IgD-negative memory B cell (primary cell): ENCODE measurements at regions not wholly inside any gene's neighbourhood (a gene's known extent, or its start where the extent isn't known, plus 50 kb on each side); places are given as distances from the start of the nearest gene placed in this dataset.

Source experiments
- H3K27ac Mint-ChIP-seq, 3 donors: one replicate each; pipeline ENCODE4 v1.8.0; 2020 to 2022; ENCODE audit warnings: mild to moderate bottlenecking in 3 of 3, mixed read lengths in 3 of 3, moderate library complexity in 1 of 3
- H3K27me3 Mint-ChIP-seq: one replicate; pipeline ENCODE4 v1.8.0; 2021; ENCODE audit warnings: mixed read lengths
- H3K36me3 Mint-ChIP-seq: one replicate; pipeline ENCODE4 v1.8.0; 2020; ENCODE audit warnings: mild to moderate bottlenecking, mixed read lengths
- H3K4me1 Mint-ChIP-seq, 3 donors: one replicate each; pipeline ENCODE4 v1.8.0; 2020 to 2022; ENCODE audit warnings: mixed read lengths in 3 of 3, mild to moderate bottlenecking in 1 of 3
- H3K4me3 Mint-ChIP-seq, 4 donors: one replicate each; pipeline ENCODE4 v1.8.0; 2020 to 2022; ENCODE audit warnings: mild to moderate bottlenecking in 4 of 4, mixed read lengths in 4 of 4, moderate library complexity in 3 of 4
- H3K9me3 Mint-ChIP-seq, 3 donors: one replicate each; pipeline ENCODE4 v1.8.0; 2020 to 2021; ENCODE audit warnings: mixed read lengths in 3 of 3, mild to moderate bottlenecking in 1 of 3

DNA sequence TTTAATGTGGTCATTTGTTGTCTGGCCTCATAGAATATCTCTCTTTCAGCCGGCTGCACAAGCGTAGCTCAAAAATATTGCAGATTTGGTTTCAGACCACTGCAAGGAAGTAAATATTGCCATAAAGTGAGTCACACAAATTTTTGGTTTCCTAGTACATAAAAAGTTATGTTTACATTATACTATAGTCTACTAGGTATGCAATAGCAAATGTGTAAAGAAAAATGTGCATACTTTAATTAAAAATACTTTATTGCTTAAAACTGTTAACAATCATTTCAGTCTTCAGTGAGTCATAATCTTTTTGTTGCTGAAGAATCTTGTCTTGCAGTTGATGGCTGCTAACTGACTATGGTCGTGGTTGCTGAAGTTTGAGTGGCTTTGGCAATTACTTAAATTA, 425.1 kb upstream of the ROBO1 start:
- Mint-ChIP-seq H3K27me3 (no peaks in the 10 kb centered on the region), H3K27ac (no peak overlapping the region), H3K4me3 (no peak overlapping the region), H3K36me3 (no peaks in the 10 kb centered on the region), H3K9me3 (peaks cover 1 to 24% (median 5%) of the 10 kb centered on the region in 3 donors), H3K4me1 (no peaks in the 10 kb centered on the region)

DNA sequence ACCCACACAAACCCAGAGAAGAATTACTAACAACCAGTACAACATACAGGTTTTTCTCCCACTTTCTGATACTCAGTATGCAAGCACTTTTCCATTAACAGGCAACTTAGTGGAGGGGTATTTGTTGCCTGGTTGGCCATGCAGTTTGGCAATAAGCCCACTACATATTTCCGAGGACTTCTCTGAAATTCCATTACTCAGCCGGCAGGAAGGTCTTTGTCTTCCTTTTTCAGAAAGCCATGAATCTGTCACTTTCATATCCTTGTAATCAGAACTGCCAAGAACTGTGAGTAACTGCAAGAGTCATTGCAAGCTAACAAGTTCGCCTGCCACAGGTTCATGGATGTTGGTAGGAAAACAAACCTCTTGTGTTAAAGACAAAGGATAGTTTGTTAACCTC, 422.3 kb upstream of the ROBO1 start:
- no peaks in the 10 kb centered on the region for H3K4me1 Mint-ChIP-seq
- H3K9me3 Mint-ChIP-seq, result peaks cover 0 to 23% (median 5%) of the 10 kb centered on the region in 3 donors
- H3K4me3 Mint-ChIP-seq, result no peak overlapping the region
- no peaks in the 10 kb centered on the region for H3K27me3 Mint-ChIP-seq
- H3K27ac Mint-ChIP-seq, result no peak overlapping the region
- H3K36me3 Mint-ChIP-seq, result no peaks in the 10 kb centered on the region

DNA sequence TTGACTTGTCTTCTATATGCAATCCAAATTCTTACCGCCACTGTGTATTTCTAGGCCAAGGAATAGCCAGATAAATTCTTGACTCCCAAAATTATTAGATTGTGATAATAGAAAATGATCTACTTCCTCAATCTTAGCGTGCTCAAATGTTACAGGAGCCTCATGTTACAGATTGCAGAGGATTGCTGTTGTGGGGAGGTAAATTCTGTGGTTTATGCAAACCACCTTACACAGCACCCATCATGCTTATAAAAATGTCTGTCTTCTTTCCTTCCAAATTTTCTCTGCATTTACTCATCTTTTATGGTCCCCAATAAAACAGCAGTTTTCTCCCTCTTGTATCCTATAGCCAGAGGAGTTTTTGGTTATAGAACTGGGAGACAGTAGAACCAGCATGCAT, 420.2 kb upstream of the ROBO1 start:
- Mint-ChIP-seq H3K27ac (no peak overlapping the region), H3K36me3 (no peaks in the 10 kb centered on the region), H3K4me1 (no peaks in the 10 kb centered on the region), H3K4me3 (no peak overlapping the region), H3K27me3 (no peaks in the 10 kb centered on the region), H3K9me3 (peaks cover 2 to 19% (median 5%) of the 10 kb centered on the region in 3 donors)

DNA sequence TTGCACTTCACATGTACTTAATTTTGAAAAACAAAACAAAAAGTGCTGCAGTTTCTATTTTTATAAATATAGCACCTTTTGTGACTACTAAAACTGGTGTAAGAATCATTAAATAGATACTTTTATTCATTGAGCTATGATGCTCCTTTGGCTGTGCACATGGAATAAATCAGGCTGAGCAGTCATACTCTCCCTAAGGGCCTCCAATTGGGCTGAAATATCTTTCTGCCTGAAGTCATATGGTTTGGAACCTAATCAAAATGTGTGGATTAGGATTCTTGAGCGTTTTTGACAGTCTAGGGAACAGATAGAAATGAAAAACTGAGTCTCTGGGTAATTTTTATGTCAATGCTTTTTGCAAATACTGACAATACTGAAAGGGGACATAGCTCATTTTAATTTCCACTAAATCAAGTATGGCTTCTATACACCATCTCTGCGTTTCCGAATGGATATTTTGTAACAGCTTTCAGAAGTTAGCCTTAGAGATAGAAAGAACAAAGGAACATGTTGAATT, 392.2 kb upstream of the ROBO1 start:
- no peak overlapping the region for H3K4me3 Mint-ChIP-seq

DNA sequence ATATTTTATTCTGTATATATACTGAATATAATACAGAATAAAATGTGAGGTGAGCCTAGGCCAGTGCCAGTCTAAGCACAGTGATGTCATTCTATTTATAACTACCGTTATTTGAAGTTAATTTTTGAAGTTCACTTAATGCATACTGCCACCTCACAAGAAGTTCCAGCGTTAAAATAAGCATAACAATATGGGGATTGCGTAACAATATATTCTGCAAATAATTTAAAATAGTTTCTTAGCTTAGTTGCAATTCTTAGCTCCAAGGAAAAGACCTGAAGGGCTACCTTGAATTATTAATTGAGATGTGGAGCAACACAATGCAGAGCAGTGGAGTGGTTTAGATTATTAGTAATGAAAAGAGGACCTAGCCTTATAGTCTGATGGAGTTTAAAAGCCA, 390.5 kb upstream of the ROBO1 start:
- H3K4me3 Mint-ChIP-seq, result no peak overlapping the region
- peaks cover 0 to 8% (median 0%) of the 10 kb centered on the region in 3 donors for H3K9me3 Mint-ChIP-seq
- H3K4me1 Mint-ChIP-seq, result no peaks in the 10 kb centered on the region
- H3K27me3 Mint-ChIP-seq, result no peaks in the 10 kb centered on the region
- no peaks in the 10 kb centered on the region for H3K36me3 Mint-ChIP-seq
- H3K27ac Mint-ChIP-seq, result no peak overlapping the region

More for the DNA sequence above, 392.2 kb upstream of the ROBO1 start:
- Mint-ChIP-seq H3K27me3 (no peaks in the 10 kb centered on the region), H3K27ac (no peak overlapping the region), H3K9me3 (peaks cover 0 to 11% (median 0%) of the 10 kb centered on the region in 3 donors), H3K4me1 (no peaks in the 10 kb centered on the region), H3K36me3 (no peaks in the 10 kb centered on the region)

DNA sequence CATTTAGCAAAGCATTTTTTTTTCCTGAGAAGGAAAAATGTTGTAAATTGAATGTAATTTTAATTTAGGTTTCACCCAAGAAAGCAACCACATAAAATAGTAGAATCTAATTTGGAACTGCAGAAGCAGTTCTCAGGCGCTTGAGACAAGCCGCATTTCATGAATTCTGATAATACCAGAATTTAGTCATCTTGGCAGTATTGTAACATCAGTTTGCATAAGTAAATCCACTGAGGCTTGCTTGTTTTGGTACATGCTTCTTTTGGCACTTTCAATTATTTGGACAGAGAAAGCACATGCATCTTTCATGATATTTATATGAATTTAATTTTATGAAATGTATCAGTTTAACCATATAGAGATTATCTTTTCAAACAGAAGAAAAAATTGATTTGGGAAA, 389.7 kb upstream of the ROBO1 start:
- Mint-ChIP-seq H3K9me3 (peaks cover 0 to 8% (median 0%) of the 10 kb centered on the region in 3 donors), H3K4me3 (no peak overlapping the region), H3K36me3 (no peaks in the 10 kb centered on the region), H3K4me1 (no peaks in the 10 kb centered on the region), H3K27ac (no peak overlapping the region), H3K27me3 (no peaks in the 10 kb centered on the region)

DNA sequence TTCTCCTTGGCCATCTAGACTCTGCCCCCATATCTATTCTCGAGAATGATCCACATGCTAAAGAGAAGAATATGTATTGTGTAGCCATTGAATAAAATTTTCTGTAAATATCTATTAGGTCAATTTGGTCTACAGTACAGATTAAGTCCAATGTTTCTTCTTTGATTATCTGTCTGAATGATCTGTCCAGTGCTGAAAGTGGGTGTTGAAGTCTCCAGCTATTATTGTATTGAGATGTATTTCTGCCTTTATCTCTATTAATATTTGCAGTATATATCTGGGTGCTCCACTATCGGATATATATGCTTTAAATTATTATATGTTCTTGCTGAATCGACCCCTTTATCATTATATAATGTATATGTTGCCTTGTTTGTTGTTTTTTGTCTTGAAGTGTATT, 384.9 kb upstream of the ROBO1 start:
- no peaks in the 10 kb centered on the region for H3K27me3 Mint-ChIP-seq
- H3K36me3 Mint-ChIP-seq, result peaks cover 2% of the 10 kb centered on the region
- H3K27ac Mint-ChIP-seq, result no peak overlapping the region
- H3K4me1 Mint-ChIP-seq, result no peaks in the 10 kb centered on the region
- peaks cover 0 to 16% (median 0%) of the 10 kb centered on the region in 3 donors for H3K9me3 Mint-ChIP-seq
- H3K4me3 Mint-ChIP-seq, result no peak overlapping the region

DNA sequence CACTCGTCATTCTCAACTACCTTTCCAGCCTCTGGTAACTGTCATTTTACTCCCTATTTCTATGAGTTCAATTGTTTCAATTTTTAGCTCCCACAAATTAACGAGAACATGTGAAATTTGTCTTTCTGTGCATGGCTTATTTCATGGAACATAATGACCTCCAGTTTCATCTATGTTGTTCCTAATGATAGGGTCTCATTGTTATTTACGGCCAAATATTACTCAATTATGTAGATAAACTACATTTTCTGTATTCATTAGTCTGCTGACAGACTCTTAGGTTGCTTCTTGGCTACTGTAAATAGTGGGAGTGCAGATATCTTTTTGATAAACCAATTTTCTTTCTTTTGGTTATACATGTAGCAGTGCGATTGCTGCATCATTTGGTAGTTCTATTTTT, 374.9 kb upstream of the ROBO1 start:
- peaks cover 1 to 6% (median 3%) of the 10 kb centered on the region in 3 donors for H3K9me3 Mint-ChIP-seq
- H3K36me3 Mint-ChIP-seq, result no peaks in the 10 kb centered on the region
- H3K4me1 Mint-ChIP-seq, result no peaks in the 10 kb centered on the region
- H3K4me3 Mint-ChIP-seq, result no peak overlapping the region
- no peaks in the 10 kb centered on the region for H3K27me3 Mint-ChIP-seq
- H3K27ac Mint-ChIP-seq, result peak overlapping the region in 1 of 3 donors; percentile 21

DNA sequence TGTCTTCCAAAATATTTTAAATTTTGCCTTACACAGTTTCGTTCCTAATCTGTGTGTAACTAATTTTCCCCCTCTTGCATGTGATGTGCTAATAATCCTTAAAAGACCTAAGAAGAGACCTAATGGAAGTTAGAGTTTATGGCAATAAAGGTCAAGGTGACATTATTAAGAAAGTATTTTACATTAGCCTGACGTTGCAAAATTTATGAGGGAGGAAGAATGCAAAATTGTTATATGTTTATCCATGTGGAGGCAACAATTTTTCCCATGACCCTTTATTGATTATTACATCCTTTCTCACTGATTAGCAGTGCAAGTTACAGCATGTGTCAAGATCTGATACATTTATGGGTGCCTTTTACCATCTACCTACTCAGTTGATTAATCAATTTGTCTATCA, 373.8 kb upstream of the ROBO1 start:
- H3K27ac Mint-ChIP-seq, result no peak overlapping the region
- peaks cover 1 to 10% (median 7%) of the 10 kb centered on the region in 3 donors for H3K9me3 Mint-ChIP-seq
- H3K36me3 Mint-ChIP-seq, result no peaks in the 10 kb centered on the region
- no peak overlapping the region for H3K4me3 Mint-ChIP-seq
- no peaks in the 10 kb centered on the region for H3K27me3 Mint-ChIP-seq
- no peaks in the 10 kb centered on the region for H3K4me1 Mint-ChIP-seq

DNA sequence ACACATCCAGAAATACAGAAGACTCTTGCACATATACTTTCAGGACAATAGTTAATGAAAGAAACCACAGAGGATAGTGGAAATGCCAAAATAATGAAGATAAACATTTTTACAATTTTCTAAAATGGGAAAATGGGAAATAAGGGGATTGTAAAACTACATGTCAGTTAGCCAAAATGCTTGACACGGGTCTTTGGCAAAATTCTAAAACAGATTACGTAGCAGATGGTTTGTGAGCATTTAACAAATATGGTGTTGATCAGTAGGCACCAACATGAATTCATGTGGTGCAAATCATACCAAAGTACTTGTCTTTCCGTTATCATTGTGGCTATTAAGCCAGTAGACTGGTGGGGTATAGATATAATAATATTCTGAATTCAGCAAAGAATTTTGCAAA, 348.5 kb upstream of the ROBO1 start:
- H3K4me1 Mint-ChIP-seq, result peaks cover 0 to 2% (median 0%) of the 10 kb centered on the region in 3 donors
- no peaks in the 10 kb centered on the region for H3K27me3 Mint-ChIP-seq

DNA sequence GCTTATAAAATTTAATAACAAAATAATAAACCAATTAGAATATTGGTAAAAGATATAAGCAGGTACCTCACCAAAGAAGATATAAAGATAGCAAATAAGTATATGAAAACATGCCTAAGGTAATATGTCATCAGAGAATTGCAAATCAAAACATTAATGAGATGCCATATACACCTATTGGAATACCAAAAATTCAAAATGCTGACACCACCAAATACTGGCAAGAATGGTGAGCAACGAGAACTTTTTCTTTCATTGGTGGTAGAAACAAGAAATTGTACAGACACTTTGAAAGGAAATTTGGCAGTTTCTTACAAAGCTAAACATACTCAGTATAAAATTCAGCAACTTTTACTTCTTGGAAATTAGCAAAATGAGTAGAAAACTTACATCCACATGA, 346.9 kb upstream of the ROBO1 start:
- no peaks in the 10 kb centered on the region for H3K27me3 Mint-ChIP-seq
- peaks cover 0 to 2% (median 0%) of the 10 kb centered on the region in 3 donors for H3K4me1 Mint-ChIP-seq
- H3K9me3 Mint-ChIP-seq, result peaks cover 0 to 10% (median 1%) of the 10 kb centered on the region in 3 donors
- no peak overlapping the region for H3K4me3 Mint-ChIP-seq
- no peak overlapping the region for H3K27ac Mint-ChIP-seq
- no peaks in the 10 kb centered on the region for H3K36me3 Mint-ChIP-seq

More for the DNA sequence above, 348.5 kb upstream of the ROBO1 start:
- H3K4me3 Mint-ChIP-seq, result no peak overlapping the region
- peaks cover 0 to 16% (median 3%) of the 10 kb centered on the region in 3 donors for H3K9me3 Mint-ChIP-seq
- no peaks in the 10 kb centered on the region for H3K36me3 Mint-ChIP-seq
- no peak overlapping the region for H3K27ac Mint-ChIP-seq

DNA sequence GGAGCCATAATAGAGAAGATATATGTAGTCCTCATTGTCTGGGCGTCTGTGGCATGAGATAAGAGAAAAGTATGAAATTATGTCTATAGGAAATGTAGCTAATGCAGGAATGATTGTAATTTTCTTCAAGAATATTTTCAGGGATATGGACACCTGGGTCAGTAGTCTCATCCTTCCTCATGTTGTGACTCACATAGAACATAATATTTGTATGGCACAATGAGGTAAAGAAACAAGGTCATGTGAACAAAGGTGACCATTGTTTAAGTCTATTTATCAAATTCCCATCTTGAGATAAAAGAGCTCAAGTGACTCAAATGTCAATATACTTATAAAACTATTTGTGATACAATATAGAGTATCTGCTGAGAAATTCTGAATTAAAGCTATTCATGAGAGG, 345.5 kb upstream of the ROBO1 start:
- Mint-ChIP-seq H3K27ac (no peak overlapping the region), H3K4me1 (peaks cover 0 to 2% (median 0%) of the 10 kb centered on the region in 3 donors), H3K36me3 (no peaks in the 10 kb centered on the region), H3K4me3 (no peak overlapping the region), H3K27me3 (no peaks in the 10 kb centered on the region), H3K9me3 (peaks cover 0 to 6% (median 0%) of the 10 kb centered on the region in 3 donors)

DNA sequence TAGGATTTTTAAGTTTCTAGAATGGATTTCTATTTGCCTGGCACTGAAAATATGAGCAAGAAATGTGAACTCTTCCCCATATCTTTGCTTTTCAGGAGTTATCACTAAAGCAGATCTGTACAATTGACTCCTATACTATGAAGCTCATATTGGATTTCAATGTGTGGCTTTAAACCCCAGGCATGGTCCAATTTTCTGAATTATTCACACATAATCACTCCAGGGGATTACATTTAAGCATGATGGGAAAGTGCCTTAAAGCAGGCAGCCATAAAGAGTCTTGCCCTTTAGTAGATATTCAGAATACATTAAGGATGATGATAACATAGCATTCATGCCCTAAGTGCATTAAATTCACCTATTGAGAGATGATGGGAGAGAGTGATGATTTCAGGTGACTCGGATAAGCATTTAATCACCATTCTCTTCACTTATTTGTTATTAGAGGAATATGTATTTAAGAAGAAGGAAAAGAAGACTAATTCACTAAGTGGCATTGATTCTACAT, 331.8 kb upstream of the ROBO1 start:
- Mint-ChIP-seq H3K4me1 (no peaks in the 10 kb centered on the region), H3K36me3 (no peaks in the 10 kb centered on the region), H3K27ac (no peak overlapping the region), H3K4me3 (no peak overlapping the region), H3K27me3 (no peaks in the 10 kb centered on the region), H3K9me3 (peaks cover 1 to 12% (median 2%) of the 10 kb centered on the region in 3 donors)

DNA sequence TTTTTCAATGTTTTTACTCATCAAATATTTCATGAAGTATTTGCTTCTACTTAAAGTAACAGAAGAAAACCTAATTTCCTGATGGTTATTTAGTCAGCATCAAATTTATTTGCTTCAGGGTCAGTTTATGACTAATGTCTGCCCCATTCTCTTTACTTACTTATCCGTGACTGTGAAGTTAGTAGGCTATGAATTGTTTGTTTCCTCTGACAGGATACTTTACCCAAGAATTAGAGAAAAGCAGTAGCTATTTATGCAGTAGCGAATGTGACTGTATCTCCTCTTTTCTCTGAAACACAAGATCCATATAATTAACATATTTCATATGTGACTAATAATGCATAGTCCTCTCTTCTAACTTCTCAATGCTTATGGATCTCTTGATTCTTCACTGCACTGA, 329.9 kb upstream of the ROBO1 start:
- Mint-ChIP-seq H3K9me3 (peaks cover 0 to 7% (median 4%) of the 10 kb centered on the region in 3 donors), H3K4me3 (no peak overlapping the region), H3K27me3 (no peaks in the 10 kb centered on the region), H3K27ac (no peak overlapping the region), H3K36me3 (no peaks in the 10 kb centered on the region), H3K4me1 (no peaks in the 10 kb centered on the region)

DNA sequence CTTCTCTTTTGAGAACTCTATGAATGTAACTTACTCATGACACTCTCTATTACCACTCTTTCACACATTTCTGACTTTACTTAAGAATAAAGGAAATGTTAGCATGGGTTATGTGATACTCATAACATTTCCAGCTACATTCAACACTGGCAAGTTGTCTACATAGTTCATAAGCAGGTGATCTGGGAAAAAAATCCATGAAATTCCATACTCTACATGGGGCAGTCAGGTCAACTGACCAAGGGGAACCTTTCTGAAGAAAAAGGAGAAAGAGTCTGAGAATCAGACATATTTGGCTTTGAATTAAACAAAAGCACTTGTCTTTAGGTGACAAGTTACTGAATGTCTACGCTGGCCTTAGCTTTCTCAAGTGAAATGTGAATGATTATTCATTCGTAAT, 329.1 kb upstream of the ROBO1 start:
- Mint-ChIP-seq H3K4me1 (no peaks in the 10 kb centered on the region), H3K27me3 (no peaks in the 10 kb centered on the region), H3K9me3 (peaks cover 0 to 7% (median 4%) of the 10 kb centered on the region in 3 donors), H3K36me3 (no peaks in the 10 kb centered on the region), H3K4me3 (no peak overlapping the region), H3K27ac (no peak overlapping the region)

DNA sequence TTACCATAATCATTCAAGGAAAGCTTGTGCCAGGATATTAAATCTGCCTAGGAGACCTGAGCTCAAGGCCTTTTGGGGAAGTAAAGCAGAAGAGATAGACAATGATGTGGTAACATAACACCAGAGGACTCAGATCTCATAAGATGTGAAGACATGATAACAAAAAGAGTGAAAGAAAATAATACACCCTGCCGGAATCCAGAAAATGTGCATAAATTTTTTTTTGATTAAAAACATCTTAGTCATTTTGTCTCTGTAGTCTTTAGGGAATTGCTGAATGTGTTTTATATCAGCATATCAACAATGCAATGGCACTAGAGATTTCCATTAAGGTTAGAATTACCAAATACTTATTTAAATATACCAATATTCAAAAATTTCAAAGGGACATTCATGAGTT, 326.8 kb upstream of the ROBO1 start:
- Mint-ChIP-seq H3K4me3 (no peak overlapping the region), H3K4me1 (no peaks in the 10 kb centered on the region), H3K9me3 (peaks cover 0 to 7% (median 4%) of the 10 kb centered on the region in 3 donors), H3K27ac (no peak overlapping the region), H3K27me3 (no peaks in the 10 kb centered on the region), H3K36me3 (no peaks in the 10 kb centered on the region)
